ENCODE measurements at regions not wholly inside any gene's neighbourhood (a gene's known extent, or its start where the extent isn't known, plus 50 kb on each side); places are given as distances from the start of the nearest gene placed in this dataset.

DNA sequence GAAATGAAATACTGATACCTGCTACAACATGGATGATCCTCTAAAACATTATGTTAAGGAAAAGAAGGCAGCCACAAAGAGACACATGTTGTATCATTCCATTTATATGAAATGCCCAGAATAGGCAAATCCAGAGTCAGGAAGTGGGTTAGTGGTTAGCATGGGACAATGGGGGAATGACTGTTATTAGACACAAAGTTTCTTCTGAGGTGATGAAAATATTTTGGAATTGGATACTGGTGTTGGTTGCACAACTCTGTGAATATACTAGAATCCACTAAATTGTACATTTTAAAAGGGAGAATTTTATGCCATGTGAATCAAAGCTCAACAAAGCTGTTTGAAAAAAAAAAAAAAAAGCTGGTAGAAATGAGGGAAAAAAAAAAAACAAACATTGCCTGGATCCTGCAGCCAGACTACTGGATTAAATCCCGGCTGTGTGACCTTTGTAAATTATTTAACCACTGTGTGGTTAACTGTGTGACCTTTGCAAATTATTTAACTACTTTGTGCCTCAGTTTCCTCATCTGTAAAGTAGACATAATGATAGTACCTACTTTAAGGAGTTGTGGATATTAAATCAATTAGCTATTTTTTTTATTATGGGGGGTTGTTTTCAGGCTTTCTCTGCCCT, 75.6 kb upstream of the PRICKLE2 start:
- intact Hi-C loops (cut with DNase I, micrococcal nuclease): no loop called here
- H3K4me3 ChIP-seq: no peak overlapping the region
- DNase-seq (no peak), ATAC-seq (no peak)
- no peaks in the 10 kb centered on the region for H3K36me3 ChIP-seq (ENCODE audit: low read depth)
- H3K9me3 ChIP-seq: peaks cover 8% of the 10 kb centered on the region
- TF ChIP-seq, protein P1, sequence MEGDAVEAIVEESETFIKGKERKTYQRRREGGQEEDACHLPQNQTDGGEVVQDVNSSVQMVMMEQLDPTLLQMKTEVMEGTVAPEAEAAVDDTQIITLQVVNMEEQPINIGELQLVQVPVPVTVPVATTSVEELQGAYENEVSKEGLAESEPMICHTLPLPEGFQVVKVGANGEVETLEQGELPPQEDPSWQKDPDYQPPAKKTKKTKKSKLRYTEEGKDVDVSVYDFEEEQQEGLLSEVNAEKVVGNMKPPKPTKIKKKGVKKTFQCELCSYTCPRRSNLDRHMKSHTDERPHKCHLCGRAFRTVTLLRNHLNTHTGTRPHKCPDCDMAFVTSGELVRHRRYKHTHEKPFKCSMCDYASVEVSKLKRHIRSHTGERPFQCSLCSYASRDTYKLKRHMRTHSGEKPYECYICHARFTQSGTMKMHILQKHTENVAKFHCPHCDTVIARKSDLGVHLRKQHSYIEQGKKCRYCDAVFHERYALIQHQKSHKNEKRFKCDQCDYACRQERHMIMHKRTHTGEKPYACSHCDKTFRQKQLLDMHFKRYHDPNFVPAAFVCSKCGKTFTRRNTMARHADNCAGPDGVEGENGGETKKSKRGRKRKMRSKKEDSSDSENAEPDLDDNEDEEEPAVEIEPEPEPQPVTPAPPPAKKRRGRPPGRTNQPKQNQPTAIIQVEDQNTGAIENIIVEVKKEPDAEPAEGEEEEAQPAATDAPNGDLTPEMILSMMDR (IDR thresholded peaks at IDR 0.05): no peak
- H3K4me1 ChIP-seq (ENCODE audit: low read depth): no peaks in the 10 kb centered on the region

- intact Hi-C loops (cut with DNase I, micrococcal nuclease): no loop called here
- ATAC-seq: no peak
- peaks cover 8% of the 10 kb centered on the region for H3K9me3 ChIP-seq
- DNase-seq: no peak
- H3K4me1 ChIP-seq (ENCODE audit: low read depth): no peaks in the 10 kb centered on the region
- no peak overlapping the region for H3K4me3 ChIP-seq
- no peaks in the 10 kb centered on the region for H3K36me3 ChIP-seq (ENCODE audit: low read depth)
- TF ChIP-seq, protein P1 (IDR thresholded peaks at IDR 0.05): no peak
Measured at GRCh38 chr3:64299206-64299605, 73.9 kb upstream of the PRICKLE2 start.

- Histone ChIP-seq H3K4me1 (ENCODE audit: low read depth) (no peaks in the 10 kb centered on the region), H3K36me3 (ENCODE audit: low read depth) (no peaks in the 10 kb centered on the region), H3K9me3 (peaks cover 8% of the 10 kb centered on the region), H3K4me3 (no peak overlapping the region)
- intact Hi-C loops (cut with DNase I, micrococcal nuclease): no loop called here
- TF ChIP-seq, protein P1 (IDR thresholded peaks at IDR 0.05): no peak
- DNase-seq: no peak
- no peak for ATAC-seq
Measured at GRCh38 chr3:64297563-64297962, 72.3 kb upstream of the PRICKLE2 start.

- intact Hi-C loops (cut with DNase I, micrococcal nuclease): no loop called here
- no peak for ATAC-seq
- no peak for DNase-seq
Measured at GRCh38 chr3:64295594-64295993, 70.3 kb upstream of the PRICKLE2 start.

DNA sequence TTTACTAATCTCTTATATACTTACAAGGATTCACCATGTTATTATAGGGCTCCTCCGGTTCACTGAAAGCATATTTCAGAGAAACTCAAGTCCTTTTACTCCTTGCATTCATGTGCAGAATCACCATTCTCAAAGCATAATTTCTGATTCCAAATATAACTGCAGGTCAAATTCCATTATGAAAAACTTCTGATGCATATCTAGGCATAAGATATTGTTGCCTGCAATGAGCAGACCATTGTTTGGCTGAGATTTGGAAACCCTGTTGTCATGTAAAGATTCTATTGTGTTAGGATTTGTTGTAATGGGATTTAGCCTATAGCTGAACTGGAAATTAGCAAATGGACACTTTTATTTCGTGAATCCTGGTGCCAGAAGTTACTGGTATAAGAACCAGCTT, 69.5 kb upstream of the PRICKLE2 start:
- intact Hi-C loops (cut with DNase I, micrococcal nuclease): no loop called here
- H3K4me1 ChIP-seq (ENCODE audit: low read depth): no peaks in the 10 kb centered on the region
- TF ChIP-seq, protein P1 (IDR thresholded peaks at IDR 0.05): no peak
- no peak for DNase-seq
- no peaks in the 10 kb centered on the region for H3K36me3 ChIP-seq (ENCODE audit: low read depth)
- no peak overlapping the region for H3K4me3 ChIP-seq
- H3K9me3 ChIP-seq: peaks cover 8% of the 10 kb centered on the region
- ATAC-seq: no peak

More at GRCh38 chr3:64295594-64295993, 70.3 kb upstream of the PRICKLE2 start:
- Histone ChIP-seq H3K4me3 (no peak overlapping the region), H3K9me3 (peaks cover 8% of the 10 kb centered on the region), H3K36me3 (ENCODE audit: low read depth) (no peaks in the 10 kb centered on the region), H3K4me1 (ENCODE audit: low read depth) (no peaks in the 10 kb centered on the region)
- TF ChIP-seq, protein P1 (IDR thresholded peaks at IDR 0.05): no peak

GRCh38 chr3:64293121-64293520, 67.9 kb upstream of the PRICKLE2 start:
- Histone ChIP-seq H3K4me1 (ENCODE audit: low read depth) (no peaks in the 10 kb centered on the region), H3K4me3 (no peak overlapping the region), H3K9me3 (peaks cover 8% of the 10 kb centered on the region), H3K36me3 (ENCODE audit: low read depth) (no peaks in the 10 kb centered on the region)
- DNase-seq (no peak), ATAC-seq (no peak)
- TF ChIP-seq, protein P1 (IDR thresholded peaks at IDR 0.05): no peak
- intact Hi-C loops (cut with DNase I, micrococcal nuclease): no loop called here

All from mucosa of descending colon (tissue), 3 donors.